ENCODE measurements at regions not wholly inside any gene's neighbourhood (a gene's known extent, or its start where the extent isn't known, plus 50 kb on each side); places are given as distances from the start of the nearest gene placed in this dataset.

GRCh38 chr1:185528084-185528676 is 206.0 kb upstream of the HMCN1 start:
- Mint-ChIP-seq H3K36me3 (ENCODE audit: insufficient read depth, unreplicated experiment) (no peaks in the 10 kb centered on the region), H3K9me3 (ENCODE audit: unreplicated experiment) (peaks cover 29% of the 10 kb centered on the region), H3K4me3 (ENCODE audit: unreplicated experiment) (no peak overlapping the region), H3K27ac (ENCODE audit: unreplicated experiment) (no peak overlapping the region), H3K4me1 (ENCODE audit: low read depth, unreplicated experiment) (no peaks in the 10 kb centered on the region), H3K27me3 (ENCODE audit: insufficient read depth, unreplicated experiment) (no peaks in the 10 kb centered on the region)
- intact Hi-C loops (cut with micrococcal nuclease; ENCODE audit: unreplicated experiment) = no loop called here
- no peaks in the 10 kb centered on the region for H3K36me3 ChIP-seq (ENCODE audit: control insufficient read depth, insufficient read depth, low read length)
- no peak overlapping the region for H3K4me3 ChIP-seq (ENCODE audit: low read depth, low read length)
- no peak for DNase-seq
- BruUV-seq (replicated peaks) = no TSS peak
- no peaks in the 10 kb centered on the region for H3K27me3 ChIP-seq (replicated peaks; ENCODE audit: control insufficient read depth, insufficient read depth, low read length)
- H3K9me3 ChIP-seq = no peaks in the 10 kb centered on the region
- no peak for TF ChIP-seq CTCF (IDR thresholded peaks at IDR 0.05; ENCODE audit: insufficient read depth in 1 of 2, low read depth in 1 of 2, low read length in 1 of 2, severe bottlenecking in 1 of 2, unreplicated experiment in 1 of 2)
- no peaks in the 10 kb centered on the region; the same call in 1 of the 2 replicates for H3K4me1 ChIP-seq
- CTCF ChIA-PET = no interaction called here
- POLR2A ChIA-PET = no interaction called here

GRCh38 chr1:185526344-185527307 is 207.6 kb upstream of the HMCN1 start:
- H3K27ac Mint-ChIP-seq (ENCODE audit: unreplicated experiment) = no peak overlapping the region
- TF ChIP-seq CTCF (IDR thresholded peaks at IDR 0.05; ENCODE audit: insufficient read depth in 1 of 2, low read depth in 1 of 2, low read length in 1 of 2, severe bottlenecking in 1 of 2, unreplicated experiment in 1 of 2) = no peak
- Histone ChIP-seq H3K9me3 (peaks cover 9% of the 10 kb centered on the region; the same call in 1 of the 2 replicates), H3K4me3 (ENCODE audit: low read depth, low read length) (no peak overlapping the region), H3K27me3 (replicated peaks; ENCODE audit: control insufficient read depth, insufficient read depth, low read length) (no peaks in the 10 kb centered on the region), H3K4me1 (no peaks in the 10 kb centered on the region), H3K36me3 (ENCODE audit: control insufficient read depth, insufficient read depth, low read length) (no peaks in the 10 kb centered on the region)
- intact Hi-C loops (cut with micrococcal nuclease; ENCODE audit: unreplicated experiment) = no loop called here
- H3K36me3 Mint-ChIP-seq (ENCODE audit: insufficient read depth, unreplicated experiment) = no peaks in the 10 kb centered on the region
- H3K27me3 Mint-ChIP-seq (ENCODE audit: insufficient read depth, unreplicated experiment) = no peaks in the 10 kb centered on the region
- no TSS peak for BruUV-seq (replicated peaks)
- no peak overlapping the region for H3K4me3 Mint-ChIP-seq (ENCODE audit: unreplicated experiment)
- POLR2A ChIA-PET = no interaction called here
- CTCF ChIA-PET = no interaction called here
- no peaks in the 10 kb centered on the region for H3K4me1 Mint-ChIP-seq (ENCODE audit: low read depth, unreplicated experiment)
- no peak for DNase-seq
- peaks cover 27% of the 10 kb centered on the region for H3K9me3 Mint-ChIP-seq (ENCODE audit: unreplicated experiment)

GRCh38 chr1:185520188-185520920 is 203.3 kb upstream of the IVNS1ABP start:
- H3K36me3 ChIP-seq (ENCODE audit: control insufficient read depth, insufficient read depth, low read length) = no peaks in the 10 kb centered on the region
- Mint-ChIP-seq H3K27me3 (ENCODE audit: insufficient read depth, unreplicated experiment) (no peaks in the 10 kb centered on the region), H3K4me1 (ENCODE audit: low read depth, unreplicated experiment) (no peaks in the 10 kb centered on the region), H3K27ac (ENCODE audit: unreplicated experiment) (no peak overlapping the region), H3K9me3 (ENCODE audit: unreplicated experiment) (peaks cover 38% of the 10 kb centered on the region), H3K36me3 (ENCODE audit: insufficient read depth, unreplicated experiment) (no peaks in the 10 kb centered on the region), H3K4me3 (ENCODE audit: unreplicated experiment) (no peak overlapping the region)
- ChIA-PET POLR2A (no interaction called here), CTCF (no interaction called here)
- no peaks in the 10 kb centered on the region for H3K4me1 ChIP-seq
- no peaks in the 10 kb centered on the region for H3K27me3 ChIP-seq (replicated peaks; ENCODE audit: control insufficient read depth, insufficient read depth, low read length)
- peaks cover 43% of the 10 kb centered on the region for H3K9me3 ChIP-seq
- intact Hi-C loops (cut with micrococcal nuclease; ENCODE audit: unreplicated experiment) = no loop called here
- no peak overlapping the region for H3K4me3 ChIP-seq (ENCODE audit: low read depth, low read length)
- no peak for TF ChIP-seq CTCF (IDR thresholded peaks at IDR 0.05; ENCODE audit: insufficient read depth in 1 of 2, low read depth in 1 of 2, low read length in 1 of 2, severe bottlenecking in 1 of 2, unreplicated experiment in 1 of 2)
- DNase-seq = no peak
- BruUV-seq (replicated peaks) = no TSS peak
